ENCODE measurements at regions not wholly inside any gene's neighbourhood (a gene's known extent, or its start where the extent isn't known, plus 50 kb on each side); places are given as distances from the start of the nearest gene placed in this dataset.
"Not testable (repeated sequence)": the region's sequence is repeated elsewhere in the genome, so short reads cannot be mapped to it uniquely, and the experiment has no call there.

DNA sequence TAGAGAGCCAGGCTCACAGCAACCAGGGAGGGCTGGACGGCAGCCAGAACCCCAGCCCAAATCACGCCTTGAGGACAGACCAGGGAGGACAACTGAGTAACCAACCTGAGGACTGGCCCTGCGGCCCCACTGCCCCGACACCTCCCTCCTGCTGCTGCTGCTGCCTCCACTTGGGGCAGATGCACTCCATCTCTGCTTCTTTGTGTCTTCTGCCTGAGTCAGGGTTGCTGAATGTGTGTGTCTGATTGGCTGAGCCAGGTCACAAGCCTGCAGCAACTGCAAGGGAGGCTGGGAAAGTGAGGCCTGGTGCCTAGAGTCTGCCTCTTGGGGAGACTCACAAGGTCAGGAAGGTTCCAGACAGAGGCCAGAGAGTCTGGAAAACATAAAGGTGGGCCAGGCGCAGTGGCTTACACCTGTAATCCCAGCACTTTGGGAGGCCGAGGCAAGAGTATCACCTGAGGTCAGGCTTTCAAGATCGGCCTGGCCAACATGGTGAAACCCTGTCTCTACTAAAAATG is 83.4 kb downstream of the ZFP36L2 start:
- ATAC-seq (ENCODE audit: insufficient read depth, low FRiP score) (no peak), DNase-seq (no peak)
- TF ChIP-seq, protein P1, sequence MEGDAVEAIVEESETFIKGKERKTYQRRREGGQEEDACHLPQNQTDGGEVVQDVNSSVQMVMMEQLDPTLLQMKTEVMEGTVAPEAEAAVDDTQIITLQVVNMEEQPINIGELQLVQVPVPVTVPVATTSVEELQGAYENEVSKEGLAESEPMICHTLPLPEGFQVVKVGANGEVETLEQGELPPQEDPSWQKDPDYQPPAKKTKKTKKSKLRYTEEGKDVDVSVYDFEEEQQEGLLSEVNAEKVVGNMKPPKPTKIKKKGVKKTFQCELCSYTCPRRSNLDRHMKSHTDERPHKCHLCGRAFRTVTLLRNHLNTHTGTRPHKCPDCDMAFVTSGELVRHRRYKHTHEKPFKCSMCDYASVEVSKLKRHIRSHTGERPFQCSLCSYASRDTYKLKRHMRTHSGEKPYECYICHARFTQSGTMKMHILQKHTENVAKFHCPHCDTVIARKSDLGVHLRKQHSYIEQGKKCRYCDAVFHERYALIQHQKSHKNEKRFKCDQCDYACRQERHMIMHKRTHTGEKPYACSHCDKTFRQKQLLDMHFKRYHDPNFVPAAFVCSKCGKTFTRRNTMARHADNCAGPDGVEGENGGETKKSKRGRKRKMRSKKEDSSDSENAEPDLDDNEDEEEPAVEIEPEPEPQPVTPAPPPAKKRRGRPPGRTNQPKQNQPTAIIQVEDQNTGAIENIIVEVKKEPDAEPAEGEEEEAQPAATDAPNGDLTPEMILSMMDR (IDR thresholded peaks at IDR 0.05; ENCODE audit: control extremely low read depth, extremely low read depth), result no peak
- no peaks in the 10 kb centered on the region for H3K27me3 ChIP-seq (ENCODE audit: control insufficient read depth in 3 of 3, insufficient read depth in 3 of 3, low read length in 2 of 3)
- no peak overlapping the region for H3K4me3 ChIP-seq
- no peak overlapping the region for H3K9ac ChIP-seq (ENCODE audit: insufficient read depth in 1 of 2, low read length in 2 of 2)
- 94 to 95% methylated on average over 7 of the region's 7 CpGs for WGBS, 2 donors
- H3K9me3 ChIP-seq (ENCODE audit: control insufficient read depth in 4 of 4, insufficient read depth in 3 of 4, low read length in 3 of 4), result no peaks in the 10 kb centered on the region
- no peaks in the 10 kb centered on the region for H3K36me3 ChIP-seq (ENCODE audit: control insufficient read depth in 4 of 4, insufficient read depth in 4 of 4, low read length in 4 of 4)
- H3K4me1 ChIP-seq (ENCODE audit: control insufficient read depth in 5 of 5, insufficient read depth in 5 of 5, low read length in 5 of 5), result peaks cover 0 to 16% (median 13%) of the 10 kb centered on the region in 5 donors
- no peak overlapping the region for H3K27ac ChIP-seq (ENCODE audit: low read depth in 1 of 2, low read length in 1 of 2)

DNA sequence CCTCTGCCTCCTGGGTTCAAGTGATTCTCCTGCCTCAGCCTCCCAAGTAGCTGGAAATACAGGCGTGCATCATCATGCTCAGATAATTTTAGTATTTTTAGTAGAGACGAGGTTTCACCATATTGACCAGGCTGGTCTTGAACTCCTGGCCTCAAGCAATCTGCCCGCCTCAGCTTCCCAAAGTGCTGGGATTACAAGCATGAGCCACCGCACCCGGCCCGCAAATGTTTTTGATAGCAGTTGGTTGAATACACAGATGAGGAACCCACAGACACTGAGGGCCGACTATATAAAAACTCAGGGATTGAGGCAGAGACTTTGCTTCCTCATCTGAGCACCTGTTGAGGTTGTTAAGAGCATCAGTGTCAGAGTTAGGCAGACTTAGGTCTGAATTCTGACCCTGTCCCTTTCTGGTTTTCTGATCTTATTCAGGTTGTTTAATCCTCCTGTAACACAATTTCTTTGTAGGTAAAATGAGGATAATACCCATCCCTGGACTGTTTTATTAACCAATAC is 84.7 kb downstream of the ZFP36L2 start:
- not testable (repeated sequence) for DNase-seq; H3K36me3 ChIP-seq (ENCODE audit: control insufficient read depth in 4 of 4, insufficient read depth in 4 of 4, low read length in 4 of 4); H3K27me3 ChIP-seq (ENCODE audit: control insufficient read depth in 3 of 3, insufficient read depth in 3 of 3, low read length in 2 of 3); ATAC-seq (ENCODE audit: insufficient read depth, low FRiP score); H3K4me3 ChIP-seq; H3K9me3 ChIP-seq (ENCODE audit: control insufficient read depth in 4 of 4, insufficient read depth in 3 of 4, low read length in 3 of 4); H3K9ac ChIP-seq (ENCODE audit: insufficient read depth in 1 of 2, low read length in 2 of 2); H3K27ac ChIP-seq (ENCODE audit: low read depth in 1 of 2, low read length in 1 of 2)
- peaks cover 0 to 16% (median 13%) of the 10 kb centered on the region in 5 donors for H3K4me1 ChIP-seq (ENCODE audit: control insufficient read depth in 5 of 5, insufficient read depth in 5 of 5, low read length in 5 of 5)
- 79 to 92% methylated on average over 7 of the region's 7 CpGs for WGBS, 2 donors

DNA sequence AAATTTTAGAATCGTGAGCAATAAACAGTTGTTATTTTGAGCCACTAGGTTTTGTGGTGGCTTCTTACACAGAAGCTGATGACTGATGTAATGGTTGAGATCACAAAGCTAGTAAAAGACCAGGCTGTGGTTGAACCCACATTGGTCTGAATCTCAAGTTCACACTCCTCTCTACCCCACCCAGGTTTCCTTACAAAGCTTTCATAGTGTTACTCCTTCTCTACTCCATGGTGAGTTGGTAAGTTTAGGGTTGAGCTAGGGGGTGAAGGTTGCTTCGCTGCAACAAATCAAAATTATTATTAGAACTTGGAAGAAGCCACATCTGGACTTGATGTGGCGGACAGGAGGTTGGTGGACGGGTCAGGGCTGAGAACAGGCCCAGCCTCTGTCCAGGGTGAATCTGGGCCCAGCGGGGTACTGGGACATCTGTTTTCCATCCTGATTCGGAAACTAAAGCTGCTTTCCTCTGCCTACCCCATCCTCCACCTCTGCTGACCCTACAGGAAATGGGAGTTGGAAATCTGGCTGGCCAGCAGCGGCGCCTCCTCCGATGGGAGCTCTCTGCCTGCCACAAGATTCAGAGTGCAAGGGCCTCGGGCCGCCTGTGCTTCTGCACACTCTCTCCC is 86.3 kb downstream of the ZFP36L2 start:
- Histone ChIP-seq H3K36me3 (ENCODE audit: control insufficient read depth in 4 of 4, insufficient read depth in 4 of 4, low read length in 4 of 4) (no peaks in the 10 kb centered on the region), H3K27me3 (ENCODE audit: control insufficient read depth in 3 of 3, insufficient read depth in 3 of 3, low read length in 2 of 3) (no peaks in the 10 kb centered on the region), H3K9ac (ENCODE audit: insufficient read depth in 1 of 2, low read length in 2 of 2) (peak overlapping the region in 1 of 2 donors; percentile 15), H3K4me3 (no peak overlapping the region), H3K27ac (ENCODE audit: low read depth in 1 of 2, low read length in 1 of 2) (peak overlapping the region; percentile 39 to 68), H3K9me3 (ENCODE audit: control insufficient read depth in 4 of 4, insufficient read depth in 3 of 4, low read length in 3 of 4) (no peaks in the 10 kb centered on the region), H3K4me1 (ENCODE audit: control insufficient read depth in 5 of 5, insufficient read depth in 5 of 5, low read length in 5 of 5) (peaks cover 0 to 20% (median 14%) of the 10 kb centered on the region in 5 donors)
- peak; percentile 79 to 91 (median 84) for DNase-seq
- 65 to 77% methylated on average over 11 of the region's 11 CpGs for WGBS, 2 donors
- no peak for ATAC-seq (ENCODE audit: insufficient read depth, low FRiP score)
- TF ChIP-seq, protein P1 (IDR thresholded peaks at IDR 0.05; ENCODE audit: control extremely low read depth, extremely low read depth), result no peak

DNA sequence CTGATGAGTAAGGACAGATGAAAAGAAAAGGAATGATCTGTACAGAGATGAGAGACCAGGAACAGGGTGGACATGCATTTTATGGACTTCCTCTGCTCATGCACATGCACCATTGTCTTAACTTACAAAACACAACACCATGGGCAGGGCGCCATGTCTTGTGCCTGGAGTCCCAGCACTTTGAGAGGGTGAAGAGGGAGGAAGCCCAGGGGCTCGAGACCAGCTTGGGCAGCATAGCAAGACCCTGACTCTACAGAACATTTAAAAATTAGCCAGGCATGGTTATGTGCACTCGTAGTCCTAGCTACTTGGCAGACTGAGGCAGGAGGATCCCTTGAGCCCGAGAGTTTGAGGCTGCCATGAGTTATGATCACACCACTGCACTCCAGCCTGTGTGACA is 86.9 kb downstream of the ZFP36L2 start:
- Histone ChIP-seq H3K36me3 (ENCODE audit: control insufficient read depth in 4 of 4, insufficient read depth in 4 of 4, low read length in 4 of 4) (no peaks in the 10 kb centered on the region), H3K9ac (ENCODE audit: insufficient read depth in 1 of 2, low read length in 2 of 2) (no peak overlapping the region), H3K27me3 (ENCODE audit: control insufficient read depth in 3 of 3, insufficient read depth in 3 of 3, low read length in 2 of 3) (no peaks in the 10 kb centered on the region), H3K4me1 (ENCODE audit: control insufficient read depth in 5 of 5, insufficient read depth in 5 of 5, low read length in 5 of 5) (peaks cover 0 to 20% (median 15%) of the 10 kb centered on the region in 5 donors), H3K4me3 (no peak overlapping the region), H3K9me3 (ENCODE audit: control insufficient read depth in 4 of 4, insufficient read depth in 3 of 4, low read length in 3 of 4) (no peaks in the 10 kb centered on the region), H3K27ac (ENCODE audit: low read depth in 1 of 2, low read length in 1 of 2) (peak overlapping the region in 1 of 2 donors; percentile 68)
- WGBS, 2 donors, result 83 to 88% methylated on average over 4 of the region's 4 CpGs
- TF ChIP-seq, protein P1 (IDR thresholded peaks at IDR 0.05; ENCODE audit: control extremely low read depth, extremely low read depth), result no peak
- DNase-seq (no peak), ATAC-seq (ENCODE audit: insufficient read depth, low FRiP score) (no peak)
